ENCODE measurements at regions not wholly inside any gene's neighbourhood (a gene's known extent, or its start where the extent isn't known, plus 50 kb on each side); places are given as distances from the start of the nearest gene placed in this dataset.

DNA sequence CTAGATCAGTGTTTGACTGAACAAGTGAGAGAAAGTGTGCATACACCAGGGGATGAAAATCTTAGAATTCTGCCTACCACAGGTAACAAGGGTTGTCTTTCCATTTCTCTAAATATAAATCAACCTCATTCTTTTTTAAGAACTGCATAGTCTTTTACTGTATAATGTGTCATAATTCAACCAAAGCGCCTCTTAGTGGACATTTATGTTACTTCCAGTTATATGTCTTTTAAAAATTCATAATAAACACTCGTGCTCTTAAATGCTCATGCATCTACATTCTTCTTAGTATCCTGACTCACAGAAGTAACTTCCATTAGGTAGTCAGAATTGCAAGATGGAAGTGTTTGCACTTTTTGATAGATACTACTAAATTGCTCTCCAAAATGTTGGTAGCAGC is 76.2 kb downstream of the CHRNA1 start:
- TF ChIP-seq, protein P1, sequence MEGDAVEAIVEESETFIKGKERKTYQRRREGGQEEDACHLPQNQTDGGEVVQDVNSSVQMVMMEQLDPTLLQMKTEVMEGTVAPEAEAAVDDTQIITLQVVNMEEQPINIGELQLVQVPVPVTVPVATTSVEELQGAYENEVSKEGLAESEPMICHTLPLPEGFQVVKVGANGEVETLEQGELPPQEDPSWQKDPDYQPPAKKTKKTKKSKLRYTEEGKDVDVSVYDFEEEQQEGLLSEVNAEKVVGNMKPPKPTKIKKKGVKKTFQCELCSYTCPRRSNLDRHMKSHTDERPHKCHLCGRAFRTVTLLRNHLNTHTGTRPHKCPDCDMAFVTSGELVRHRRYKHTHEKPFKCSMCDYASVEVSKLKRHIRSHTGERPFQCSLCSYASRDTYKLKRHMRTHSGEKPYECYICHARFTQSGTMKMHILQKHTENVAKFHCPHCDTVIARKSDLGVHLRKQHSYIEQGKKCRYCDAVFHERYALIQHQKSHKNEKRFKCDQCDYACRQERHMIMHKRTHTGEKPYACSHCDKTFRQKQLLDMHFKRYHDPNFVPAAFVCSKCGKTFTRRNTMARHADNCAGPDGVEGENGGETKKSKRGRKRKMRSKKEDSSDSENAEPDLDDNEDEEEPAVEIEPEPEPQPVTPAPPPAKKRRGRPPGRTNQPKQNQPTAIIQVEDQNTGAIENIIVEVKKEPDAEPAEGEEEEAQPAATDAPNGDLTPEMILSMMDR (IDR thresholded peaks at IDR 0.05): peak in 3 of 6 experiments; percentile 19 to 37 (median 29)
- TF ChIP-seq POLR2A (IDR thresholded peaks at IDR 0.05): no peak
